ENCODE measurements at regions not wholly inside any gene's neighbourhood (a gene's known extent, or its start where the extent isn't known, plus 50 kb on each side); places are given as distances from the start of the nearest gene placed in this dataset.
"Not testable (repeated sequence)": the region's sequence is repeated elsewhere in the genome, so short reads cannot be mapped to it uniquely, and the experiment has no call there.

DNA sequence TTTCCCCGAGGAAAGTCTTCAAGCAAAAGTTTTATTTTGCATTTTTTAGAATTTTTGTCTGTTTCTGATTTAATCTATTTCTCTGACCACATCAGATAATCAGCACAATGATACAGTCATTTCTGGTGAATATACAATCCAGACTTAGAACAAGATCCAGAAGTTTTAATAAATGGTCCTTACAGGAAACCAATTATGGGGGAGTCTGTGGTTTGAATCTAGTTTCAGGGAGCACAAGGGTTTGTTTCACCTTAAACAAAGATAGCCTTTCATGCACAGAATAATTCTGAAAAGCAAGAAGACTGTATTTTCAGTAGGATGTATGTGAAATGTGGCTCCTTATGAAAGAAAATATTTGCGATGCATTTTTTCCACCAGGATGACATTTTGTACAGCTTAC is 158.5 kb upstream of the ARSJ start:
- Histone ChIP-seq H3K27me3 (no peaks in the 10 kb centered on the region), H3K36me3 (no peaks in the 10 kb centered on the region), H3K9me3 (no peaks in the 10 kb centered on the region), H3K4me1 (peaks cover 0 to 5% (median 0%) of the 10 kb centered on the region in 4 donors), H3K27ac (no peak overlapping the region), H3K4me3 (no peak overlapping the region)
- intact Hi-C loops (cut with DNase I): no loop called here
- TF ChIP-seq EP300 (IDR thresholded peaks at IDR 0.05) (no peak), POLR2A (IDR thresholded peaks at IDR 0.05) (no peak), POLR2AphosphoS5 (IDR thresholded peaks at IDR 0.05) (no peak)
- TF ChIP-seq, protein P1, sequence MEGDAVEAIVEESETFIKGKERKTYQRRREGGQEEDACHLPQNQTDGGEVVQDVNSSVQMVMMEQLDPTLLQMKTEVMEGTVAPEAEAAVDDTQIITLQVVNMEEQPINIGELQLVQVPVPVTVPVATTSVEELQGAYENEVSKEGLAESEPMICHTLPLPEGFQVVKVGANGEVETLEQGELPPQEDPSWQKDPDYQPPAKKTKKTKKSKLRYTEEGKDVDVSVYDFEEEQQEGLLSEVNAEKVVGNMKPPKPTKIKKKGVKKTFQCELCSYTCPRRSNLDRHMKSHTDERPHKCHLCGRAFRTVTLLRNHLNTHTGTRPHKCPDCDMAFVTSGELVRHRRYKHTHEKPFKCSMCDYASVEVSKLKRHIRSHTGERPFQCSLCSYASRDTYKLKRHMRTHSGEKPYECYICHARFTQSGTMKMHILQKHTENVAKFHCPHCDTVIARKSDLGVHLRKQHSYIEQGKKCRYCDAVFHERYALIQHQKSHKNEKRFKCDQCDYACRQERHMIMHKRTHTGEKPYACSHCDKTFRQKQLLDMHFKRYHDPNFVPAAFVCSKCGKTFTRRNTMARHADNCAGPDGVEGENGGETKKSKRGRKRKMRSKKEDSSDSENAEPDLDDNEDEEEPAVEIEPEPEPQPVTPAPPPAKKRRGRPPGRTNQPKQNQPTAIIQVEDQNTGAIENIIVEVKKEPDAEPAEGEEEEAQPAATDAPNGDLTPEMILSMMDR (IDR thresholded peaks at IDR 0.05): no peak
- WGBS, 2 donors: 87 to 93% methylated on average over 2 of the region's 2 CpGs
- DNase-seq: no peak

DNA sequence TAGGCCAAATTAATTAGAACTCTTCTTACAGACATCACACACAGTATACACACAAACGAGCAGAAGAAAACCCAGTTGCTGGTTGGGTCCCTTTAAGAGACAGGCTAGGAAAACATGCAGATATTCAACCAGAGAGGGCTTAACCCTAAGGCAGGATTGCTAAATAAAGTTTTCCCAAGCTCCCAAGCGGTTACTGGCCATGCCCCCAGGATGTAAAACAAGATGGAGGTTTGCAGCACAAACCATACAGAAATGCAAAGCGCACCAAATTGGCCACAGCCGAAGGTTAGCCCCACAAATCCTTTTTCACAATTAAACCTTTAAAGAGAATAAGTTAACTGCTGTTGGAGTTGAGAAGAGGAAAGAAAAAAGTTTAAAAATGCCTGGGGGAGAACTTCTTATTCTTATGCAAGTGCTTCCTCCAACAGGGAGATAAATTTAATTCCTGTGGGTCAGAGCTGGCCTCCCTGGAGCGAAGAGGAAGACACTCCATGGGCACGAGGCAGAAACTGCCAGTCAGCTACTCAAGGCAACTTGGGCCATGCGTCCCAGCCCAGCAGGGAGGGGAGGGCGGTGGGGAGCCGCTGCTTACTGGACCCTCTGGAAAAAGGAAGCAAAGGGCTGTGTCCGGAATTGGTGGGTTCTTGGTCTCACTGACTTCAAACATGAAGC is 167.6 kb upstream of the ARSJ start:
- intact Hi-C loops (cut with DNase I): no loop called here
- no peak overlapping the region for H3K4me3 ChIP-seq
- no peak overlapping the region for H3K27ac ChIP-seq
- H3K4me1 ChIP-seq: no peaks in the 10 kb centered on the region
- 70 to 85% methylated on average over 10 of the region's 10 CpGs for WGBS, 2 donors
- no peak for TF ChIP-seq POLR2AphosphoS5 (IDR thresholded peaks at IDR 0.05)
- no peak for TF ChIP-seq EP300 (IDR thresholded peaks at IDR 0.05)
- TF ChIP-seq, protein P1 (IDR thresholded peaks at IDR 0.05): no peak
- H3K9me3 ChIP-seq: no peaks in the 10 kb centered on the region
- DNase-seq: no peak
- H3K36me3 ChIP-seq: no peaks in the 10 kb centered on the region
- H3K27me3 ChIP-seq: no peaks in the 10 kb centered on the region

DNA sequence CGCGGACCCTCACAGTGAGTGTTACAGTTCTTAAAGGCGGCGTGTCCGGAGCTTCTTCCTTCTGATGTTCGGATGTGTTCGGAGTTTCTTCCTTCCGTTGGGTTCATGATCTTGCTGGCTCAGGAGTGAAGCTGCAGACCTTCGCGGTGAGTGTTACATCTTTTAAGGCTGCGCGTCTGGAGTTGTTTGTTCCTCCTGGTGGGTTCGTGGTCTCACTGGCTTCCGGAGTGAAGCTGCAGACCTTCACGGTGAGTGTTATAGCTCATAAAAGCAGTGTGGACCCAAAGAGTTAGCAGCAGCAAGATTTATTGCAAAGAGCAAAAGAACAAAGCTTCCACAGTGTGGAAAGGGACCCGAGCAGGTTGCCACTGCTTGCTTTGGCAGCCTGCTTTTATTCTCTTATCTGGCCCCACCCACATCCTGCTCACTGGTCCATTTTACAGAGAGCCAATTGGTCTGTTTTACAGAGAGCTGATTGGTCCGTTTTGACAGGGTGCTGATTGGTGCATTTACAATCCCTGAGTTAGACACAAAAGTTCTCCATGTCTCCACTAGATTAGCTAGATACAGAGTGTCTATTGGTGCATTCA is 168.3 kb upstream of the ARSJ start:
- H3K4me3 ChIP-seq; H3K36me3 ChIP-seq; intact Hi-C loops (cut with DNase I); DNase-seq; H3K27ac ChIP-seq; H3K9me3 ChIP-seq; H3K27me3 ChIP-seq; H3K4me1 ChIP-seq: not testable (repeated sequence)
- 67 to 76% methylated on average over 17 of the region's 17 CpGs for WGBS, 2 donors

DNA sequence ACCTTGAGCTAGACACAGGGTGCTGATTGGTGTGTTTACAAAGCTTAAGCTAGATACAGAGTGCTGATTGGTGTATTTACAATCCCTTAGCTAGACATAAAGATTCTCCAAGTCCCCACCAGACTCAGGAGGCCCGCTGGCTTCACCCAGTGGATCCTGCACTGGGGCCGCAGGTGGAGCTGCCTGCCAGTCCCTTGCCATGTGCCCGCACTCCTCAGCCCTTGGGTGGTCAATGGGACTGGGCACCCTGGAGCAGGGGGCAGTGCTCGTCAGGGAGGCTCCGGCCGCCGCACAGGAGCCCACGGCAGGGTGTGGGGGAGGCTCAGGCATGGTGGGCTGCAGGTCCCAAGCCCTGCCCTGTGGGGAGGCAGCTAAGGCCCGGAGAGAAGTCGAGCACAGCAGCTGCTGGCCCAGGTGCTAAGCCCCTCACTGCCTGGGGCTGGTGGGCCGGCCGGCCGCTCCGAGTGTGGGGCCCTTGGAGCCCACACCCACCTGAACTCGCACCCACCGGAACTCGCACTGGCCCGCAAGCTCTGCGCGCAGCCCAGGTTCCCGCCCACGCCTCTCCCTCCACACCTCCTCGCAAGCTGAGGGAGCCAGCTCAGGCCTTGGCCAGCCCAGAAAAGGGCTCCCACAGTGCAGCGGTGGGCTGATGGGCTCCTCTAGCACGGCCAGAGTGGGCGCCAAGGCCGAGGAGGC is 169.1 kb upstream of the ARSJ start:
- 96 to 97% methylated on average over 27 of the region's 27 CpGs for WGBS, 2 donors
- not testable (repeated sequence) for H3K9me3 ChIP-seq

DNA sequence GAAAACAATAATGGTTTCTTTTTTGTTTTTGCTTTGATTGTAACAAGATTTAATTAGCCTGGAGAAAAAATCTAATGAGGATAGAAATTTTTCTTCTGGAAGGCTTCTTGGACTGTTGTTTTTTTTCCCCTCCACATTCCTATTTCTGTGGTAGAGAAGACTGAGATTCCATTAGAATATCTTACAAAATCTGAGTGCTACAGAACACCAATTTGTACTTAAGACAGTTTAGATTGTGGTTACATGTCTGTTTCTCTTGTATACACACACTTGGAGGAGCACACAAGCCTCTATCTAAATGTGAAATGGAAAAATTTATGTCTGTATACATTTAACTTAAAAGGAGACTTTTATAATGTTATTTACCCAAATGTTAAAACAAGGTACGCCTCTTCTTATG is 176.9 kb upstream of the ARSJ start:
- Histone ChIP-seq H3K9me3 (peaks cover 0 to 2% (median 0%) of the 10 kb centered on the region in 4 donors), H3K4me1 (no peaks in the 10 kb centered on the region), H3K4me3 (no peak overlapping the region), H3K27me3 (no peaks in the 10 kb centered on the region), H3K36me3 (no peaks in the 10 kb centered on the region), H3K27ac (no peak overlapping the region)
- no peak for DNase-seq
- WGBS, 2 donors: 83 to 94% methylated on average over 1 of the region's 1 CpG
- TF ChIP-seq EP300 (IDR thresholded peaks at IDR 0.05) (no peak), POLR2AphosphoS5 (IDR thresholded peaks at IDR 0.05) (no peak), POLR2A (IDR thresholded peaks at IDR 0.05) (no peak)
- TF ChIP-seq, protein P1 (IDR thresholded peaks at IDR 0.05): no peak
- intact Hi-C loops (cut with DNase I): no loop called here

More for the DNA sequence above, 169.1 kb upstream of the ARSJ start:
- H3K4me1 ChIP-seq; H3K27me3 ChIP-seq; DNase-seq; H3K36me3 ChIP-seq; H3K4me3 ChIP-seq; H3K27ac ChIP-seq; intact Hi-C loops (cut with DNase I): not testable (repeated sequence)

Measured in sigmoid colon (tissue), 6 donors.